ENCODE measurements at regions not wholly inside any gene's neighbourhood (a gene's known extent, or its start where the extent isn't known, plus 50 kb on each side); places are given as distances from the start of the nearest gene placed in this dataset.

- Histone ChIP-seq H3K9me3 (ENCODE audit: low read depth) (no peaks in the 10 kb centered on the region), H3K27ac (no peak overlapping the region), H3K27me3 (peaks cover 3% of the 10 kb centered on the region), H3K36me3 (no peaks in the 10 kb centered on the region), H3K4me1 (ENCODE audit: low read depth) (no peaks in the 10 kb centered on the region), H3K4me3 (no peak overlapping the region)
- DNase-seq (ENCODE audit: low read depth in 1 of 2, low spot score in 1 of 2) = no peak
- no peak for TF ChIP-seq CTCF (IDR thresholded peaks at IDR 0.05; ENCODE audit: low read depth, low read length)
Observed at GRCh38 chr6:113480616-113481015, 376.5 kb upstream of the MARCKS start.

GRCh38 chr6:113481458-113481857, 375.7 kb upstream of the MARCKS start:
- Histone ChIP-seq H3K9me3 (ENCODE audit: low read depth) (no peaks in the 10 kb centered on the region), H3K36me3 (no peaks in the 10 kb centered on the region), H3K4me1 (ENCODE audit: low read depth) (no peaks in the 10 kb centered on the region), H3K27ac (no peak overlapping the region), H3K27me3 (peaks cover 3% of the 10 kb centered on the region), H3K4me3 (no peak overlapping the region)
- TF ChIP-seq CTCF (IDR thresholded peaks at IDR 0.05; ENCODE audit: low read depth, low read length) = no peak
- DNase-seq (ENCODE audit: low read depth in 1 of 2, low spot score in 1 of 2) = no peak

GRCh38 chr6:113481910-113482309, 375.2 kb upstream of the MARCKS start:
- no peak for DNase-seq (ENCODE audit: low read depth in 1 of 2, low spot score in 1 of 2)
- Histone ChIP-seq H3K4me3 (no peak overlapping the region), H3K27me3 (peaks cover 3% of the 10 kb centered on the region), H3K4me1 (ENCODE audit: low read depth) (no peaks in the 10 kb centered on the region), H3K36me3 (no peaks in the 10 kb centered on the region), H3K9me3 (ENCODE audit: low read depth) (no peaks in the 10 kb centered on the region), H3K27ac (no peak overlapping the region)
- no peak for TF ChIP-seq CTCF (IDR thresholded peaks at IDR 0.05; ENCODE audit: low read depth, low read length)

DNA sequence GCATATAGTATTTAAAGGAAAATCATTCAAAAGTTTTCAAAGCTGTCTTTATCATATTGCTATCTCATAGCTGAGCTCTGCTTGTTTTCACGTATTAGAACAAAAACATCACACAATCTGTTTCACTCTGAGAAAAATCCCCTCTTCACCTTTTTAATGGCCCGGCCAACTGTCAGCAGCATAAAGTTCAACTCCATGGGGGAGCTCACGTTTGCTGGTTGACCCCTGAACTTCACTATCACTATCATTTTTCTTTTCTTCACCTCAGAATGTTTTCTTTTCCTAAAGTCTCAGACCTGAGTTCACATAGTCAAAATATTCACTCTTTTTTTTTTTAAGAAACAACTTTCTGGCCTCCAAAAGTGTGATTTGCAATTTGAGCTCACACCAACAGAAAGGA, 374.4 kb upstream of the MARCKS start:
- H3K9me3 ChIP-seq (ENCODE audit: low read depth) = no peaks in the 10 kb centered on the region
- DNase-seq (ENCODE audit: low read depth in 1 of 2, low spot score in 1 of 2) = no peak
- TF ChIP-seq CTCF (IDR thresholded peaks at IDR 0.05; ENCODE audit: low read depth, low read length) = no peak
- H3K27ac ChIP-seq = no peak overlapping the region
- no peaks in the 10 kb centered on the region for H3K4me1 ChIP-seq (ENCODE audit: low read depth)
- H3K36me3 ChIP-seq = no peaks in the 10 kb centered on the region
- peaks cover 3% of the 10 kb centered on the region for H3K27me3 ChIP-seq
- H3K4me3 ChIP-seq = no peak overlapping the region

DNA sequence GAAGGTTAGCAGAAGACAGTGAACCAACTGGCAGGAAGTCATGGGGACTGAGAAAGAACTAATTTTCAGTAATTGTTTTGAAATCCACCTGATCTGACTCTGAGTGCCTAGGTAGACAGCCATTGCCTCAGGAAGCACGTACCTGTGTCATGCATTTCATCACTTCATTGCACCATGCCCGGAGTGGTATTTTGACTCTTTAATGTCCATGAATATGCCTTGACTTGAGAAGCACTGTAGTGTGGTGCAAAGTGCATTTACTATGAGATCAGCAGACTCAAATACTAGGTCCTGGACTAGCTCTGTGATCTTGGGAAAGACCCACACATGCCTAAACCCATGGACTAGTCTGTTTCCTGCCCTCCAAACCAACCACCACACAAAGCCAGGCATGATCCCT, 370.9 kb upstream of the MARCKS start:
- Histone ChIP-seq H3K36me3 (no peaks in the 10 kb centered on the region), H3K27me3 (peaks cover 3% of the 10 kb centered on the region), H3K4me1 (ENCODE audit: low read depth) (no peaks in the 10 kb centered on the region), H3K9me3 (ENCODE audit: low read depth) (no peaks in the 10 kb centered on the region), H3K4me3 (no peak overlapping the region), H3K27ac (no peak overlapping the region)
- DNase-seq (ENCODE audit: low read depth in 1 of 2, low spot score in 1 of 2) = no peak
- no peak for TF ChIP-seq CTCF (IDR thresholded peaks at IDR 0.05; ENCODE audit: low read depth, low read length)

- Histone ChIP-seq H3K36me3 (no peaks in the 10 kb centered on the region), H3K4me3 (no peak overlapping the region), H3K27ac (no peak overlapping the region), H3K4me1 (ENCODE audit: low read depth) (no peaks in the 10 kb centered on the region), H3K27me3 (peaks cover 3% of the 10 kb centered on the region), H3K9me3 (ENCODE audit: low read depth) (no peaks in the 10 kb centered on the region)
- TF ChIP-seq CTCF (IDR thresholded peaks at IDR 0.05; ENCODE audit: low read depth, low read length) = no peak
- no peak for DNase-seq (ENCODE audit: low read depth in 1 of 2, low spot score in 1 of 2)
Observed at GRCh38 chr6:113487489-113488058, 369.6 kb upstream of the MARCKS start.
